B cell (primary cell): ENCODE measurements at regions not wholly inside any gene's neighbourhood (a gene's known extent, or its start where the extent isn't known, plus 50 kb on each side); places are given as distances from the start of the nearest gene placed in this dataset.

Experiments
- ATAC-seq: fragments of 200-7000 bp; cut with Tn5 transposase; one replicate; pipeline ENCODE4 v1.10.0; 2021; ENCODE audit warnings: low read depth, mild to moderate bottlenecking, moderate number of reproducible peaks, moderate library complexity
- CTCF ChIA-PET: fragments of 350-600 bp; sonication (Branson Sonifier 250); formaldehyde crosslinking; loops from one replicate; lab custom pipeline; 2021; ENCODE audit warnings: antibody characterized with exemption, inconsistent platforms; lab: Charles Lee
- POLR2A ChIA-PET: fragments of 350-600 bp; sonication (Branson Sonifier 250); formaldehyde crosslinking; loops from one replicate; lab custom pipeline; 2021; ENCODE audit warnings: antibody characterized with exemption; lab: Charles Lee
- DNase-seq: peaks from one replicate; pipeline ENCODE4 v3.0.0; 2013
- H2AFZ ChIP-seq: 2 replicates; pipeline ENCODE4 v1.6.1; 2012; ENCODE audit warnings: mild to moderate bottlenecking, low read depth, low read length; ENCODE audit not compliant: insufficient read depth, poor library complexity, severe bottlenecking
- H3K27ac ChIP-seq, 2 donors: 1 replicate in 1 of 2; 2 replicates in 1 of 2; pipeline ENCODE4 v1.5.1; 2012 to 2013; ENCODE audit warnings: low read length in 2 of 2, mild to moderate bottlenecking in 2 of 2, moderate library complexity in 1 of 2
- H3K27me3 ChIP-seq, 4 experiments: fragments of 200-600 bp in 1 of 4; sonication (generic) in 1 of 4; replicated peaks in 1 of 4; 1 replicate in 2 of 4; 2 replicates in 2 of 4; pipeline versions ENCODE4 v1.6.1 to v1.7.0; 2013 to 2016; ENCODE audit warnings: low read length in 3 of 4, mild to moderate bottlenecking in 2 of 4, mixed read lengths in 1 of 4, moderate library complexity in 1 of 4; ENCODE audit not compliant: insufficient read depth in 4 of 4, control insufficient read depth in 3 of 4; ENCODE audit errors: control extremely low read depth in 1 of 4
- H3K36me3 ChIP-seq, 2 experiments: replicated peaks in 1 of 2; 1 replicate in 1 of 2; 2 replicates in 1 of 2; pipeline versions ENCODE4 v1.6.1 to v1.7.1; 2013; ENCODE audit warnings: low read length in 1 of 2; ENCODE audit not compliant: insufficient read depth in 2 of 2, control insufficient read depth in 1 of 2; ENCODE audit errors: control extremely low read depth in 1 of 2, extremely low read depth in 1 of 2
- H3K4me1 ChIP-seq, 2 donors: fragments of 200-600 bp in 1 of 2; sonication (generic) in 1 of 2; 1 replicate in 1 of 2; 2 replicates in 1 of 2; pipeline versions ENCODE4 v1.5.1 to v1.6.1; 2013 to 2017; ENCODE audit warnings: low read length in 2 of 2; ENCODE audit not compliant: control insufficient read depth in 2 of 2, insufficient read depth in 2 of 2
- H3K4me2 ChIP-seq: replicated peaks from 2 replicates; pipeline ENCODE3; 2012; ENCODE audit warnings: mild to moderate bottlenecking, low read depth, low read length; ENCODE audit not compliant: poor library complexity, severe bottlenecking
- H3K4me3 ChIP-seq, 5 experiments: fragments of 200-600 bp in 1 of 5; sonication (generic) in 1 of 5; 1 replicate in 3 of 5; 2 replicates in 2 of 5; pipeline versions ENCODE4 v1.5.1 to v1.7.0; 2011 to 2016; ENCODE audit warnings: low read length in 4 of 5, mild to moderate bottlenecking in 4 of 5, low read depth in 2 of 5, control low read depth in 1 of 5, moderate library complexity in 1 of 5; ENCODE audit not compliant: insufficient read depth in 1 of 5; ENCODE audit errors: control extremely low read depth in 1 of 5, extremely low read depth in 1 of 5
- H3K79me2 ChIP-seq: fragments of 200-600 bp; sonication (generic); one replicate; pipeline ENCODE4 v1.6.0; 2016; ENCODE audit warnings: low read length; ENCODE audit not compliant: control insufficient read depth, insufficient read depth
- H3K9ac ChIP-seq: fragments of 200-600 bp; sonication (generic); 2 replicates; pipeline ENCODE4 v1.6.1; 2017; ENCODE audit warnings: mild to moderate bottlenecking, low read length, moderate library complexity
- H3K9me3 ChIP-seq, 3 donors: one replicate each; pipeline versions ENCODE4 v1.6.1 to v1.7.1; 2013; ENCODE audit warnings: low read length in 2 of 3; ENCODE audit not compliant: control insufficient read depth in 2 of 3, insufficient read depth in 1 of 3; ENCODE audit errors: control extremely low read depth in 1 of 3
- H4K20me1 ChIP-seq: 2 replicates; pipeline ENCODE4 v1.6.0; 2012; ENCODE audit warnings: mild to moderate bottlenecking, low read length; ENCODE audit not compliant: insufficient read depth, control insufficient read depth, poor library complexity, severe bottlenecking
- H3K27ac Mint-ChIP-seq: one replicate; pipeline ENCODE4 v1.8.0; 2021; ENCODE audit warnings: mixed read lengths
- H3K27me3 Mint-ChIP-seq: one replicate; pipeline ENCODE4 v1.8.0; 2021; ENCODE audit warnings: mixed read lengths
- H3K4me1 Mint-ChIP-seq: one replicate; pipeline ENCODE4 v1.8.0; 2021; ENCODE audit warnings: mixed read lengths
- H3K4me3 Mint-ChIP-seq: one replicate; pipeline ENCODE4 v1.8.0; 2021; ENCODE audit warnings: mixed read lengths
- H3K9me3 Mint-ChIP-seq: one replicate; pipeline ENCODE4 v1.8.0; 2022; ENCODE audit warnings: mixed read lengths; ENCODE audit not compliant: insufficient read depth
- EZH2 ChIP-seq: IDR thresholded peaks from 2 replicates; pipeline ENCODE4 v1.6.1; 2012; ENCODE audit warnings: borderline replicate concordance, low read depth, mild to moderate bottlenecking, moderate library complexity, low read length; ENCODE audit not compliant: insufficient read depth, poor library complexity, severe bottlenecking
- WGBS: methylation state at CpG from one replicate; pipeline ENCODE4 v1.1.5; 2013; ENCODE audit warnings: missing lambda C conversion rate; ENCODE audit not compliant: insufficient coverage; 5-methylcytosine and 5-hydroxymethylcytosine counted together
- intact Hi-C: fragments of 100-400 bp; cut with micrococcal nuclease; formaldehyde crosslinking; loops from one replicate; pipeline ENCODE4 v1.10.0; 2022
- TF ChIP-seq, protein P1 (sequence below): fragments of 200-600 bp; IDR thresholded peaks from one replicate; pipeline ENCODE4 v1.8.0; 2022; ENCODE audit warnings: antibody characterized with exemption, mild to moderate bottlenecking

DNA sequence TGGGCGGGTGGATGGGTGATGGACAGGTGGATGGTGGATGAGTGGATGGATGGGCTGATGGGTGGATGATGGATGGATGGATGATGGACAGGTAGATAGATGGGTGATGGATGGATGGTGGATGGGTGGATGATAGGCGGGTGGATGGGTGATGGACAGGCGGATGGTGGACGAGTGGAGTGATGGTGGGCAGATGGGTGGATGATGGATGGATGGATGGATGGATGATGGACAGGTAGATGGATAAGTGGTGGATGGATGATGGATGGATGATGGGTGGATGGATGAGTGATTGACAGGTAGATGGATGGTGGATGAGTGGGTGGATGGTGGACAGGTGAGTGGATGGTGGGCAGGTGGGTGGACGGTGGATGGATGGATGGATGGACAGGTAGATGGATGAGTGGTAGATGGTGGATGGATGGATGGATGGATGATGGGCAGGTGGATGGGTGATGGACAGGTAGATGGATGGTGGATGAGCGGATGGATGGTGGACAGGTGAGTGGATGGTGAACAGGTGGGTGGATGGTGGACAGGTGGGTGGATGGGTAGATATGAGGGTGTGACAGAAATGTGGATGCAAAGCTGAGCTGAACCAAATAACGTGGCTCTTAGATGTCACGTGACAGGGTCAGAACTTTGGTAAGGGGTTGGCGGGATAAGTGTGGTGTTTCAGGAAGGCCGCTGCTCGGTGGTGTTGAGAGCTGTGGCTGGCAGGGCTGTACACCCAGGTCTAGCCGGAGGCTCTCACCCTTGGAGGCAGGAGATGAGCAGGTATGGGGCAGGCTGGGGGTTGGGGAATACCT, 234.3 kb upstream of the CIBAR2 start:
- Histone ChIP-seq H3K27me3 (no peaks in the 10 kb centered on the region), H2AFZ (no peak overlapping the region), H3K79me2 (no peaks in the 10 kb centered on the region), H3K36me3 (no peaks in the 10 kb centered on the region), H3K9ac (no peak overlapping the region), H3K4me2 (no peak overlapping the region), H3K27ac (no peak overlapping the region), H3K9me3 (no peaks in the 10 kb centered on the region), H3K4me1 (no peaks in the 10 kb centered on the region), H3K4me3 (no peak overlapping the region), H4K20me1 (no peaks in the 10 kb centered on the region)
- no peak for DNase-seq
- ChIA-PET POLR2A (no interaction called here), CTCF (no interaction called here)
- ATAC-seq, result no peak
- H3K9me3 Mint-ChIP-seq, result peaks cover 3% of the 10 kb centered on the region
- H3K4me1 Mint-ChIP-seq, result no peaks in the 10 kb centered on the region
- H3K4me3 Mint-ChIP-seq, result no peak overlapping the region
- peaks cover 11% of the 10 kb centered on the region for H3K27me3 Mint-ChIP-seq
- TF ChIP-seq EZH2, result no peak
- TF ChIP-seq, protein P1, sequence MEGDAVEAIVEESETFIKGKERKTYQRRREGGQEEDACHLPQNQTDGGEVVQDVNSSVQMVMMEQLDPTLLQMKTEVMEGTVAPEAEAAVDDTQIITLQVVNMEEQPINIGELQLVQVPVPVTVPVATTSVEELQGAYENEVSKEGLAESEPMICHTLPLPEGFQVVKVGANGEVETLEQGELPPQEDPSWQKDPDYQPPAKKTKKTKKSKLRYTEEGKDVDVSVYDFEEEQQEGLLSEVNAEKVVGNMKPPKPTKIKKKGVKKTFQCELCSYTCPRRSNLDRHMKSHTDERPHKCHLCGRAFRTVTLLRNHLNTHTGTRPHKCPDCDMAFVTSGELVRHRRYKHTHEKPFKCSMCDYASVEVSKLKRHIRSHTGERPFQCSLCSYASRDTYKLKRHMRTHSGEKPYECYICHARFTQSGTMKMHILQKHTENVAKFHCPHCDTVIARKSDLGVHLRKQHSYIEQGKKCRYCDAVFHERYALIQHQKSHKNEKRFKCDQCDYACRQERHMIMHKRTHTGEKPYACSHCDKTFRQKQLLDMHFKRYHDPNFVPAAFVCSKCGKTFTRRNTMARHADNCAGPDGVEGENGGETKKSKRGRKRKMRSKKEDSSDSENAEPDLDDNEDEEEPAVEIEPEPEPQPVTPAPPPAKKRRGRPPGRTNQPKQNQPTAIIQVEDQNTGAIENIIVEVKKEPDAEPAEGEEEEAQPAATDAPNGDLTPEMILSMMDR, result no peak
- no peak overlapping the region for H3K27ac Mint-ChIP-seq
- WGBS, result 92% methylated on average over 10 of the region's 12 CpGs
- intact Hi-C loops, result no loop called here

DNA sequence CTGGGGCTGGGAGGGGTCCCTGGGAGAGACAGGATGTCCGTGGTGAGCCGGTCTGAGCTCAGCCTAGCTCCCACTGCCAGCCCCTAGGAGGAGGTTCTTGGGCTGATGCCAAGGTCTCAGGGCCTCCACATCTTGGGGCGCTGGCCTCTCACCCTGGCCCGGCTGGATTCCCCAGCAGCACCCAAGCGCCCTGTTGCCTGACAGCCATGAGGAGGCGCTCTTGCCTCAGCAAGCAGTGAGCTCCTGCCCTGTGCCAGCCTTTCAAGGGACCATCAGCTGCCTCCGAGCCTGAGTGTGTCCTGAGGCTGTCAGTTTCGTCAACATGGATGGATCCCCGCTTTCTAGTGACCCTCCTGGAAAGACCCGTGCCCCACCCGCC, 234.9 kb upstream of the CIBAR2 start:
- Histone ChIP-seq H3K36me3 (no peaks in the 10 kb centered on the region), H2AFZ (no peak overlapping the region), H3K27me3 (no peaks in the 10 kb centered on the region), H3K4me3 (no peak overlapping the region), H3K9ac (no peak overlapping the region), H4K20me1 (no peaks in the 10 kb centered on the region), H3K9me3 (no peaks in the 10 kb centered on the region), H3K4me1 (no peaks in the 10 kb centered on the region), H3K27ac (no peak overlapping the region), H3K79me2 (no peaks in the 10 kb centered on the region), H3K4me2 (no peak overlapping the region)
- WGBS, result 55% methylated on average over 10 of the region's 11 CpGs
- H3K4me3 Mint-ChIP-seq, result no peak overlapping the region
- CTCF ChIA-PET, result no interaction called here
- peaks cover 3% of the 10 kb centered on the region for H3K9me3 Mint-ChIP-seq
- H3K27me3 Mint-ChIP-seq, result peaks cover 11% of the 10 kb centered on the region
- H3K4me1 Mint-ChIP-seq, result no peaks in the 10 kb centered on the region
- intact Hi-C loops, result no loop called here
- TF ChIP-seq, protein P1, result no peak
- TF ChIP-seq EZH2, result no peak
- POLR2A ChIA-PET, result no interaction called here
- DNase-seq (no peak), ATAC-seq (no peak)
- H3K27ac Mint-ChIP-seq, result no peak overlapping the region
